ENCODE measurements at regions not wholly inside any gene's neighbourhood (a gene's known extent, or its start where the extent isn't known, plus 50 kb on each side); places are given as distances from the start of the nearest gene placed in this dataset.

GRCh38 chr2:153417077-153417476 lies 61.5 kb downstream of the RPRM start:
- TF ChIP-seq EZH2 (IDR thresholded peaks at IDR 0.05; ENCODE audit: low read length, missing control alignments) (no peak), CTCF (conservative IDR thresholded peaks at IDR 0.05 in 1 of 2, IDR thresholded peaks at IDR 0.05 in 1 of 2; ENCODE audit: low read depth in 1 of 2, low read length in 2 of 2) (no peak)

All from fibroblast of lung (primary cell).